NCI-H1417 (cell line): ENCODE measurements at regions not wholly inside any gene's neighbourhood (a gene's known extent, or its start where the extent isn't known, plus 50 kb on each side); places are given as distances from the start of the nearest gene placed in this dataset.

Experiments
- DNase-seq, 3 experiments: peaks; one replicate each; lab custom pipeline; 2025; lab: John Stamatoyannopoulos, UW

GRCh38 chr16:64539811-64540371, 582.0 kb downstream of the CDH11 start:
- DNase-seq, result no peak

- DNase-seq, result no peak
Observed at GRCh38 chr16:64534180-64534780, 587.6 kb downstream of the CDH11 start.

GRCh38 chr16:64532691-64533090, 589.2 kb downstream of the CDH11 start:
- no peak for DNase-seq

- DNase-seq, result no peak
Observed at GRCh38 chr16:64532117-64532516, 589.7 kb downstream of the CDH11 start.

GRCh38 chr16:64531401-64531800, 590.5 kb downstream of the CDH11 start:
- no peak for DNase-seq

GRCh38 chr16:64522548-64522947, 599.3 kb downstream of the CDH11 start:
- DNase-seq, result no peak

- DNase-seq, result no peak
Observed at GRCh38 chr16:64513871-64514270, 608.0 kb downstream of the CDH11 start.

GRCh38 chr16:64507240-64508024, 614.4 kb downstream of the CDH11 start:
- DNase-seq, result no peak

GRCh38 chr16:64499211-64499610, 622.7 kb downstream of the CDH11 start:
- DNase-seq, result no peak

- DNase-seq, result no peak
Observed at GRCh38 chr16:64498363-64498762, 623.5 kb downstream of the CDH11 start.

- no peak for DNase-seq
Observed at GRCh38 chr16:64493709-64494108, 628.2 kb downstream of the CDH11 start.

GRCh38 chr16:64489449-64489848, 632.4 kb downstream of the CDH11 start:
- DNase-seq, result no peak

GRCh38 chr16:64486561-64486960, 635.3 kb downstream of the CDH11 start:
- DNase-seq, result no peak

GRCh38 chr16:64481497-64481896, 640.4 kb downstream of the CDH11 start:
- peak in 2 of 3 experiments; percentile 16 to 62 for DNase-seq

GRCh38 chr16:64478252-64478906, 643.5 kb downstream of the CDH11 start:
- DNase-seq, result peak in 1 of 3 experiments; percentile 41

- DNase-seq, result no peak
Observed at GRCh38 chr16:64475627-64476351, 646.1 kb downstream of the CDH11 start.

- no peak for DNase-seq
Observed at GRCh38 chr16:64470916-64471315, 650.9 kb downstream of the CDH11 start.

GRCh38 chr16:64469906-64470702, 651.8 kb downstream of the CDH11 start:
- DNase-seq, result no peak

- DNase-seq, result no peak
Observed at GRCh38 chr16:64469351-64469750, 652.5 kb downstream of the CDH11 start.

GRCh38 chr16:64468515-64469090, 653.3 kb downstream of the CDH11 start:
- no peak for DNase-seq

- no peak for DNase-seq
Observed at GRCh38 chr16:64459821-64460220, 662.0 kb downstream of the CDH11 start.
